ENCODE measurements at regions not wholly inside any gene's neighbourhood (a gene's known extent, or its start where the extent isn't known, plus 50 kb on each side); places are given as distances from the start of the nearest gene placed in this dataset.
"Not testable (repeated sequence)": the region's sequence is repeated elsewhere in the genome, so short reads cannot be mapped to it uniquely, and the experiment has no call there.

GRCh38 chr6:146984251-146984924 is 219.8 kb upstream of the STXBP5 start:
- DNase-seq (ENCODE audit: low spot score) (no peak), FAIRE-seq (no peak)

DNA sequence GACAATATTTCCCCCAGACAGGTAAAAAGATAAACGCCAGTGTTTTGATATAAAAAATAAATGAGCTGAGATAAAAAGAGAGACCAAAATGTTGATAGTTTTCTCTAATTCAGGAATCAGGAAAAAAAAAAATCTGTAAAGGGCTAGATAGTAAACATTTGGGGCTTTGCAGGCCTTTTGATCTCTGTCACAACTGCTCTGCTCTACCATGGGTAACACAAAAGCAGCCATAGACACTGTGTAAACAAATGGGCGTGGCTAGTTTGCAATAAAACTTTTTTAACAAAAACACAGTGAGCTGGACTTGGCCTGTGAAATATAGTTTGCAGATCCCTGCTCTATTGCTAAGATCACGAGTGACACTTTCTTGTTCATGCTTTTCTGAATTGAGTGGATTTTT is 219.1 kb upstream of the STXBP5 start:
- DNase-seq (ENCODE audit: low spot score) (no peak), FAIRE-seq (no peak)

DNA sequence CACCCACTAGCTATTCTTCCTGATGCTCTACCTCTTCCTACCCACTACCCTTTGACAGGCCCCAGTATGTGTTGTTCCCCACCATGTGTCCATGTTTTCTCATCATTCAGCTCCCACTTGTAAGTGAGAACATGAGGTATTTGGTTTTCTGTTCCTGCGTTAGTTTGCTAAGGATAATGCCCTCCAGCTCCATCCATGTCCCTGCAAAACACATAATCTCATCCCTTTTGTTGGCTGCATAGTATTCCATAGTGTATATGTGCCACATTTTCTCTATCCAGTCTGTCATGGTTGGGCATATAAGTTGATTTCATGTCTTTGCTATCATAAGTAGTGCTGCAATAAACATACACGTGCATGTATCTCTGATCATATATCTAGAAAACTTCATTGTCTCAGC is 218.3 kb upstream of the STXBP5 start:
- DNase-seq (ENCODE audit: low spot score), result no peak
- FAIRE-seq, result no peak

- not testable (repeated sequence) for FAIRE-seq; DNase-seq (ENCODE audit: low spot score)
These were observed 216.3 kb upstream of the STXBP5 start for GRCh38 chr6:146987938-146988337.

DNA sequence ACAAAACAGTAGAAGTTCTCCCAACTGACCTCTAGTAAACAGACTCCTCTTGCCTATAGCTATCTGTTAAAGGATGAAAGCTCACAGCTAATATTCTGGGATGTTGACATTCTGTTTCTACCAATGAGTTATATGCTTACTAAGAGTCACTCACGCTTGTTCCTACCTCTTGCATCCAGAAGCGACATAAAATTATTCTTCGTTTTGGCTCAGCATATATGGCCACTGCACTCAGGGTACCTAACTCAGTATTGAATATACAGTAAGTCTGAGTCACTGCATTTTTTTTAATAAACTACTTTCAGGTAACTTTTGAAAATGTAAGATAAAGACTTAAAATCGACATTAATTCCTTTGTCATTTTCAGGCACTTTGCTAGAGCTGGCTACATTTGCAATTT is 214.4 kb upstream of the STXBP5 start:
- FAIRE-seq (no peak), DNase-seq (ENCODE audit: low spot score) (no peak)

DNA sequence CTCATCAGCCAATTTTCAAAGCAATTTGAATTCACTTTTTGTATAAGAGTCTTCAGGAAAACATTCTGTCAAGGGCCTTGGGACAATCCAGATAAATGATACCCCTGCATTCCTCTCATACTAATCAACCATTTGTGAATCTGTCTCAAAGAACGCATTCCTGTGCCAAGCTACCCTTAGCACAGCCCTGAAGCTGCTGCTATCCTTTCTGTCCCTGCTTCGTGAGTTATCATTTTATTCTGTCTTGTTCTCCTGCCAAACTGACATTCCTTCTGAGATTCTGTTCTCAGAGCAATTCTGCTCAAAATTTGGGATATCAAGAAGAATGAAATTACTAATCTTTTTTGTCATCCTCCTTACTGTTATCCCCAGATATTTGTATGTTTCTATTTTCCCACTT is 213.9 kb upstream of the STXBP5 start:
- FAIRE-seq, result no peak

DNA sequence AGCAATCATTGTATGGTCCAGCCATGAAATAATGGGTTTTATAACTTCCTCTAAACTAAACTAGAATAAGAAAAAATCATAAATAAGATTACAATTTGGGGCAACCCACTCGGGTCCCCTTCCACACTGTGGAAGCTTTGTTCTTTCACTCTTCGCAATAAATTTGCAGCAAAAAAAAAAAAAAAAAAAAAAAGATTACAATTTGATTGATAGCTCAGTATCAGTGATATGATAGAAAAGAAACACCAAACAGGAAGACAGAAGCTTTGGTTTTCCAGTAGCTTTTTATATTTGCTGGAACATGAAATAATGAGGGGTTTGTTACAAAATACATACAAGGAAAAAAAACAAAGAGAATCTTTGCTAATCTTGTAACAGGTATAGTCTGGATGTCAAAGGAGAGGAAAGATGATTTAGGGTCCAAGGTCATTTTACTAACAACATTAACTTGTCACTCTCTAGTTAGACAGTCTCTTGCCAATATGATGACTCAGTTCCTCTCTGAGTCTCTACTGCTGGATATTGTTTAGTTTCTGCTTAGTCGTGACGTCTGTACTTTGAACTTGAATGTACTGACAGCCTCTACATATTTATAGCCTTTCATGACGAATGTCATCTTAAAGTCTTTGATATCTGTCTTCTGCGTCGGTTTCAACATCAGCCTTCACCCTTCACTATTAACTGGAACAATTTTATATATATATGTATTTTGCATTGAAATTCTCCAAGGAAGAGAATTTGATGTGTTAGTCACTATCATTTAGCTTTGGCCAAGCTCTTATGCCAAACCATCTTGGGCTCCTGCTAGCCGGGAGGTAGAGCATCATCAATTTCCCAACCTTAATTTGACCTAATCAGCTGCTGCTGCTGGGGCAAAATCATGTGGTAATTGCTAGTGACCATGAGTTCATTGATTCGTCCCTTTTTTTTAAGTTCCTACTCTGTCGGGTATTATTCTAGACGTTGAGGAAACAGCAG is 213.1 kb upstream of the STXBP5 start:
- no peak for FAIRE-seq

More for the DNA sequence above, 213.9 kb upstream of the STXBP5 start:
- peak; percentile 16 for DNase-seq (ENCODE audit: low spot score)

DNA sequence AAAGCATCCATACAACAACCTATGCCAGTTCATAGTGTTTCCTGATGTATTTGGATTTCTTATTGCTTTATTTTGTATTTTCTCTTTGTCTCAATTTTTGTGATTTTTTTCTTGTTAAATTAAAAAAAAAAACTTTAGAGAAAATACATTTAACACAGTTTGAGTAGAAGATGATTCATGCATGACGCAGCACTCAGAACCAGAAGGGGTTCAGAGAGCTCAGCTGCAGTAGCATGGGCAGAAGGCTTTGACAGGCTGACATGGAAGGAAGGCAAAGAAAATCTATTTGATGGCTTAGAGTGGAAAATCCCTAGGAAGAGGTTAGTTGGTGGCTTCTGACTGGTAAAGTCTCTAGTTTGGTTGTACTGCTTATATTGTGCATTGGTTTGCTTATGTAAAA is 207.2 kb upstream of the STXBP5 start:
- DNase-seq (ENCODE audit: low spot score), result peak; percentile 5
- no peak for FAIRE-seq

More for the DNA sequence above, 213.1 kb upstream of the STXBP5 start:
- peak; percentile 39 for DNase-seq (ENCODE audit: low spot score)

- FAIRE-seq (no peak), DNase-seq (ENCODE audit: low spot score) (no peak)
These were observed 204.5 kb upstream of the STXBP5 start for GRCh38 chr6:146999766-147000165.

- FAIRE-seq, result no peak
- DNase-seq (ENCODE audit: low spot score), result no peak
These were observed 203.4 kb upstream of the STXBP5 start for GRCh38 chr6:147000545-147001488.

GRCh38 chr6:147001621-147002020 is 202.6 kb upstream of the STXBP5 start:
- no peak for FAIRE-seq

DNA sequence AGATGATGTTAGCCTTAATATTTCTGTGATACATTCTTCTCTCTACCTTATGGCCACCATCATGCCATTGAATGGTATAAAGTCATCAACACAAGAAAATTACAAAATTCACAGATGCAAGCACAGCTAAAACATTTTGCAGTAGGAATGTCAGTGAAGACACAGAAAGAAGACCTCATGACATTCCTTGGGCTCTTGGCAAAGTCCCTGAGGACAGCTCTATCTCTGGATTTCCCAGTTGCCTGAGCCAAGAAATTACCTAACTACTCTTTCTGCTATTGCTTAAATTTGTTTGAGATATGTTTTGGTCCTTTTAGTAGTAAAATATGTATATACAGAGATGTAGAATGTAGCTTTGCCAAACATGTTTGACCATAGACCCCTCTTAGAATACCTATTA is 201.0 kb upstream of the STXBP5 start:
- DNase-seq (ENCODE audit: low spot score) (no peak), FAIRE-seq (no peak)

More at GRCh38 chr6:147001621-147002020, 202.6 kb upstream of the STXBP5 start:
- no peak for DNase-seq (ENCODE audit: low spot score)

DNA sequence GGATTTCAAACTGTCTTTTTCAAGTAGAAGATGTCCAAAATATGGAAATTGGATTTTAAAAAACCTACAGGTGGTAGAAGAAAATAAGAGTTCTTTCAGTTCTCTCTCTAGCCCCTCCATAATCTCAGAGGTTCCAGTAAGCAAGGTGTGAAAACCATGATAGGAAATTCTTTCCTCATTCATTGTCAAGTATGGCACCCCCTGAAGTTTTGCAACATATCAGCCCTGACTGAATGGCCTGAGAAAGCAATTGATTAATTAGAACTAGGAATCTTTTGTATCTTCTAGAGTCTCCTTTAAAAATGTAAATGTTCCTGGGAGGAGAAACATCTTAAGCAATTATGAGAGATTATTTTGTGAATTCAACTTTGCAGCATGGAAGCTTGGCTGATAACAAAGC is 198.7 kb upstream of the STXBP5 start:
- no peak for DNase-seq (ENCODE audit: low spot score)
- no peak for FAIRE-seq

DNA sequence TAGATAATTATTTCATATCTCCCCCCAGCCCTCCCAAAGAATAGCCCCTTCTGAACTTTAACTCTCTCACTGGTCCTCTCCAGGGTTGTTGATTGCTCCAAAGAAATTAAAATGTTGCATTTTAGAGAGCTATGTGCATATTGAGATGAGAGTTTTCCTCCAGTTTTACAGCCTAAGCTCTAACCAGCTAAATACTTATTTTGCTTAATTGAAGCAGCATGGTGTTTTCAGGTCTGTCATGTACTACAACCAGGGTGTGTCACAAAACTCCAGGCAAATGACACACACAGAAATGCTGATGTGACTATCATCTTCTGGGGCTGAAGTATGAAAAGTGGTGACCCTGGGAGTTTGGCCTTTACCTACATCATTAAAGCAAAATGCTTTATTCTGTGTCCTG is 196.8 kb upstream of the STXBP5 start:
- FAIRE-seq (no peak), DNase-seq (ENCODE audit: low spot score) (no peak)

DNA sequence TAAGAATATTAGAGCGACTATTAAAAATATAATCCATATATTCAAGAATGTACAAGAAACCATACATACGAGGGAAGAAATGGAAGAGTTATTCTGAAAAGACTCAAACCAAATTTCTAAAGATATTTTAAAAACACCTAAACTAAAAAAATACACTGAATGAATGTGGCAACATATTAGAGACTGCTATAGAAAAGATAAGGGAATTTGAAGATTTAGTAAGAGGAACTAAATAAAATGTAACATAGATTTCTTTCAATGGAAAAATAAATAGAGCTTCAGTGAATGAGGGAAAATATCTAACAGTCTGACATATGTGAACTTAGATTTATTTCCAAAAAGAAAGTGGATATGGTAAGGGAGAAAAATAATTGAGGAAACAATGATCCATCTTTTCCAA is 194.9 kb upstream of the STXBP5 start:
- no peak for DNase-seq (ENCODE audit: low spot score)
- no peak for FAIRE-seq

- DNase-seq (ENCODE audit: low spot score), result no peak
- no peak for FAIRE-seq
These were observed 188.5 kb upstream of the STXBP5 start for GRCh38 chr6:147015674-147016073.

DNA sequence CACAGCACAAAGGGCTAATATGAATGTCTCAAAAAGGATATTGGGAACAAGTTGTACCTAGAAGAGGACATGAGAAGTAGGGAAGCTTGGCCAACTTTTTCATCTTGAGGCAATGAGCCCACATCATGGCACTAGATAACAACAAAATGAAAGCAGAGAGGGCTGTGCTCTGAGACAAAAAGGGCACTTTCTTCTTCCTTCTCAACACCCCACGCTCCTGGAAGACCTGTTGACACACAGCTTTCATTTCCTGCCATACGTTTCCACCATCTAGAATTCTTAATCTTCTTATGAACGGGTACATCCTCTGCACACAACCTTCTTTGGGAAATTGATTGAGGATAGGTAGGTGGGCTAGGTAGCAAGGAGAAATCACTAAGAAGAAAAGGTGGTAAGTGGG is 187.8 kb upstream of the STXBP5 start:
- FAIRE-seq (no peak), DNase-seq (ENCODE audit: low spot score) (no peak)

GRCh38 chr6:147017153-147017552 is 187.1 kb upstream of the STXBP5 start:
- DNase-seq (ENCODE audit: low spot score) (no peak), FAIRE-seq (no peak)

DNA sequence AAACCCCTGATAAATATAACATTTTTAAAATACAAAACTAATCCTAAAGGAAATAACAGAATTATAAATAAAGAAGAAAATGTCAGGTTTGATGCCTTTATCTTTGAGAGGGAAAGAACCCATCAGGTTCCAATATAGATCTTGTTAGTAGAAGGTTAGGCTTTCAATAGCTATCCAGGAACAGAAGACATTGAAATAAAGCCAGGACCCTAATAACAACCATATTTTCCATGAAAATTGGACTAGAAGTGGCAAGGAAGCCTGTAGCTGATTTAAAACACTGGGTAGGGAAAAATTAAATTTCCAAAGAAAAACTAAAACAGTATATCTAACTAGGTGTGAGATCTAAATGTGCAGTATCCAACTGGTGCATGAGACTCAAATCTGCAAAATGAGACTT is 185.2 kb upstream of the STXBP5 start:
- DNase-seq (ENCODE audit: low spot score) (no peak), FAIRE-seq (no peak)

GRCh38 chr6:147022041-147022440 is 182.2 kb upstream of the STXBP5 start:
- peak; percentile 78 for DNase-seq (ENCODE audit: low spot score)
- peak; percentile 84 for FAIRE-seq

GRCh38 chr6:147023148-147023547 is 181.1 kb upstream of the STXBP5 start:
- FAIRE-seq (no peak), DNase-seq (ENCODE audit: low spot score) (no peak)

All from RCC 7860 (cell line).